ENCODE measurements at regions not wholly inside any gene's neighbourhood (a gene's known extent, or its start where the extent isn't known, plus 50 kb on each side); places are given as distances from the start of the nearest gene placed in this dataset.

DNA sequence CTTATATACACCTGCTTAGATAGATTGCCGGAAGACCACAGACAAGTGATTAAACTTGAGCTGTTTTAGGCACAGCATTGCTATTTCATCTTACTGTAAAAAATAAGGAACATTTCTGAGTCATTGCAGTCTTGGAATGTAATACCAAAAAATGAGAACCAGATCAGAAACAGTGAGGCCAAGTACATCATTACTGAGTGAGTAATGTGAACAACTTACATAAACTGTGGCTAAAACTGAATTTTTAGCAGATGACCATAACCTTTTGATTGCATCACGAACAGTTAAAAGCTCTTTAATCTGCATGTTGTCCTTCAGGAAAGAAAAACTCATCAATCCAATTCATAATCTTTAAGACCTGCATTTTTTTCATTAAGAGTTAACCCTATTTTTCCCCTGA, 157.1 kb upstream of the FGF10 start:
- TF ChIP-seq, protein P1, sequence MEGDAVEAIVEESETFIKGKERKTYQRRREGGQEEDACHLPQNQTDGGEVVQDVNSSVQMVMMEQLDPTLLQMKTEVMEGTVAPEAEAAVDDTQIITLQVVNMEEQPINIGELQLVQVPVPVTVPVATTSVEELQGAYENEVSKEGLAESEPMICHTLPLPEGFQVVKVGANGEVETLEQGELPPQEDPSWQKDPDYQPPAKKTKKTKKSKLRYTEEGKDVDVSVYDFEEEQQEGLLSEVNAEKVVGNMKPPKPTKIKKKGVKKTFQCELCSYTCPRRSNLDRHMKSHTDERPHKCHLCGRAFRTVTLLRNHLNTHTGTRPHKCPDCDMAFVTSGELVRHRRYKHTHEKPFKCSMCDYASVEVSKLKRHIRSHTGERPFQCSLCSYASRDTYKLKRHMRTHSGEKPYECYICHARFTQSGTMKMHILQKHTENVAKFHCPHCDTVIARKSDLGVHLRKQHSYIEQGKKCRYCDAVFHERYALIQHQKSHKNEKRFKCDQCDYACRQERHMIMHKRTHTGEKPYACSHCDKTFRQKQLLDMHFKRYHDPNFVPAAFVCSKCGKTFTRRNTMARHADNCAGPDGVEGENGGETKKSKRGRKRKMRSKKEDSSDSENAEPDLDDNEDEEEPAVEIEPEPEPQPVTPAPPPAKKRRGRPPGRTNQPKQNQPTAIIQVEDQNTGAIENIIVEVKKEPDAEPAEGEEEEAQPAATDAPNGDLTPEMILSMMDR (IDR thresholded peaks at IDR 0.05) = no peak
- TF ChIP-seq POLR2AphosphoS5 (IDR thresholded peaks at IDR 0.05; ENCODE audit: low read depth, low read length) = no peak
- TF ChIP-seq REST (IDR thresholded peaks at IDR 0.05; ENCODE audit: insufficient read depth in 1 of 2, low read depth in 2 of 2, low read length in 1 of 2) = no peak
